B cell (primary cell): ENCODE measurements at regions not wholly inside any gene's neighbourhood (a gene's known extent, or its start where the extent isn't known, plus 50 kb on each side); places are given as distances from the start of the nearest gene placed in this dataset.
"Not testable (repeated sequence)": the region's sequence is repeated elsewhere in the genome, so short reads cannot be mapped to it uniquely, and the experiment has no call there.

Experiments
- CTCF ChIP-seq: fragments of 200-600 bp; IDR thresholded peaks from one replicate; pipeline ENCODE4 v1.8.0; 2022; ENCODE audit warnings: antibody characterized with exemption, mild to moderate bottlenecking
- EZH2 ChIP-seq: IDR thresholded peaks from 2 replicates; pipeline ENCODE4 v1.6.1; 2012; ENCODE audit warnings: borderline replicate concordance, low read depth, mild to moderate bottlenecking, moderate library complexity, low read length; ENCODE audit not compliant: insufficient read depth, poor library complexity, severe bottlenecking

GRCh38 chr1:164459176-164459575 lies 99.8 kb upstream of the PBX1 start:
- not testable (repeated sequence) for TF ChIP-seq CTCF, EZH2
